OCI-LY1 (cell line): ENCODE measurements at regions not wholly inside any gene's neighbourhood (a gene's known extent, or its start where the extent isn't known, plus 50 kb on each side); places are given as distances from the start of the nearest gene placed in this dataset.

Experiments
- EZH2 ChIP-seq: fragments of 200-600 bp; sonication (generic), shearing (Covaris generic); IDR thresholded peaks from 2 replicates; pipeline ENCODE4 v1.8.0; 2017; ENCODE audit warnings: borderline replicate concordance, mixed run types, mild to moderate bottlenecking, antibody characterized with exemption, low read length, moderate library complexity, mixed read lengths
- TF ChIP-seq, protein P1 (sequence below): fragments of 200-600 bp; sonication (generic), shearing (Covaris generic); IDR thresholded peaks from 2 replicates; pipeline ENCODE4 v1.5.1; 2017; ENCODE audit warnings: mild to moderate bottlenecking, antibody characterized with exemption, low read length, moderate library complexity, mixed read lengths

GRCh38 chr2:157971702-157972101 lies 95.6 kb upstream of the ACVR1 start:
- TF ChIP-seq, protein P1, sequence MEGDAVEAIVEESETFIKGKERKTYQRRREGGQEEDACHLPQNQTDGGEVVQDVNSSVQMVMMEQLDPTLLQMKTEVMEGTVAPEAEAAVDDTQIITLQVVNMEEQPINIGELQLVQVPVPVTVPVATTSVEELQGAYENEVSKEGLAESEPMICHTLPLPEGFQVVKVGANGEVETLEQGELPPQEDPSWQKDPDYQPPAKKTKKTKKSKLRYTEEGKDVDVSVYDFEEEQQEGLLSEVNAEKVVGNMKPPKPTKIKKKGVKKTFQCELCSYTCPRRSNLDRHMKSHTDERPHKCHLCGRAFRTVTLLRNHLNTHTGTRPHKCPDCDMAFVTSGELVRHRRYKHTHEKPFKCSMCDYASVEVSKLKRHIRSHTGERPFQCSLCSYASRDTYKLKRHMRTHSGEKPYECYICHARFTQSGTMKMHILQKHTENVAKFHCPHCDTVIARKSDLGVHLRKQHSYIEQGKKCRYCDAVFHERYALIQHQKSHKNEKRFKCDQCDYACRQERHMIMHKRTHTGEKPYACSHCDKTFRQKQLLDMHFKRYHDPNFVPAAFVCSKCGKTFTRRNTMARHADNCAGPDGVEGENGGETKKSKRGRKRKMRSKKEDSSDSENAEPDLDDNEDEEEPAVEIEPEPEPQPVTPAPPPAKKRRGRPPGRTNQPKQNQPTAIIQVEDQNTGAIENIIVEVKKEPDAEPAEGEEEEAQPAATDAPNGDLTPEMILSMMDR, result no peak
- no peak for TF ChIP-seq EZH2
